ENCODE measurements at regions not wholly inside any gene's neighbourhood (a gene's known extent, or its start where the extent isn't known, plus 50 kb on each side); places are given as distances from the start of the nearest gene placed in this dataset.

- TF ChIP-seq CTCF (IDR thresholded peaks at IDR 0.05) = no peak
- no peak for TF ChIP-seq POLR2A (IDR thresholded peaks at IDR 0.05)
These were observed 1024.3 kb upstream of the MAP3K7 start for GRCh38 chr6:91611190-91611589.
